Limb (tissue), 2 donors: ENCODE measurements at regions not wholly inside any gene's neighbourhood (a gene's known extent, or its start where the extent isn't known, plus 50 kb on each side); places are given as distances from the start of the nearest gene placed in this dataset.

Source experiments
- DNase-seq, 2 donors: peaks; one replicate each; pipeline ENCODE4 v3.0.0-alpha.2; 2016; ENCODE audit errors: extremely low spot score in 2 of 2

- DNase-seq: no peak
Observed at GRCh38 chr10:111439034-111439842, 362.4 kb downstream of the ADRA2A start.

- no peak for DNase-seq
Observed at GRCh38 chr10:111440501-111440900, 363.7 kb downstream of the ADRA2A start.

GRCh38 chr10:111445667-111446066, 368.8 kb downstream of the ADRA2A start:
- no peak for DNase-seq

GRCh38 chr10:111446966-111447365, 370.1 kb downstream of the ADRA2A start:
- no peak for DNase-seq

GRCh38 chr10:111452153-111452552, 375.3 kb downstream of the ADRA2A start:
- DNase-seq: no peak

- no peak for DNase-seq
Observed at GRCh38 chr10:111455776-111456426, 379.1 kb downstream of the ADRA2A start.

- DNase-seq: no peak
Observed at GRCh38 chr10:111458256-111458655, 381.4 kb downstream of the ADRA2A start.

GRCh38 chr10:111459967-111460366, 383.1 kb downstream of the ADRA2A start:
- no peak for DNase-seq

GRCh38 chr10:111472445-111472844, 395.6 kb downstream of the ADRA2A start:
- no peak for DNase-seq

GRCh38 chr10:111473361-111473760, 396.5 kb downstream of the ADRA2A start:
- DNase-seq: no peak

- DNase-seq: no peak
Observed at GRCh38 chr10:111474786-111475185, 398.0 kb downstream of the ADRA2A start.

GRCh38 chr10:111475720-111476119, 398.9 kb downstream of the ADRA2A start:
- no peak for DNase-seq

GRCh38 chr10:111478651-111479050, 401.8 kb downstream of the ADRA2A start:
- no peak for DNase-seq

GRCh38 chr10:111479966-111480365, 403.1 kb downstream of the ADRA2A start:
- DNase-seq: no peak

GRCh38 chr10:111481261-111481826, 404.5 kb downstream of the ADRA2A start:
- no peak for DNase-seq

- DNase-seq: no peak
Observed at GRCh38 chr10:111481866-111482265, 405.0 kb downstream of the ADRA2A start.

GRCh38 chr10:111482621-111483216, 405.9 kb downstream of the ADRA2A start:
- DNase-seq: no peak

- no peak for DNase-seq
Observed at GRCh38 chr10:111485767-111486166, 408.9 kb downstream of the ADRA2A start.

- DNase-seq: no peak
Observed at GRCh38 chr10:111486346-111486745, 409.5 kb downstream of the ADRA2A start.

- no peak for DNase-seq
Observed at GRCh38 chr10:111488668-111489067, 411.8 kb downstream of the ADRA2A start.

- DNase-seq: no peak
Observed at GRCh38 chr10:111491154-111491553, 414.3 kb downstream of the ADRA2A start.

- DNase-seq: no peak
Observed at GRCh38 chr10:111493024-111493625, 416.3 kb downstream of the ADRA2A start.
